Lower leg skin (tissue), 3 donors: ENCODE measurements at regions not wholly inside any gene's neighbourhood (a gene's known extent, or its start where the extent isn't known, plus 50 kb on each side); places are given as distances from the start of the nearest gene placed in this dataset.

Experiments used
- CTCF ChIP-seq, 3 donors: fragments of 450-650 bp; IDR thresholded peaks; one replicate each; pipeline ENCODE4 v1.5.1; 2016; ENCODE audit warnings: antibody characterized with exemption in 3 of 3, mild to moderate bottlenecking in 3 of 3, moderate library complexity in 2 of 3
- POLR2A ChIP-seq, 2 donors: fragments of 450-650 bp; IDR thresholded peaks; one replicate each; pipeline ENCODE4 v1.6.1; 2016 to 2017; ENCODE audit warnings: antibody characterized with exemption in 2 of 2, mild to moderate bottlenecking in 1 of 2, moderate library complexity in 1 of 2

- TF ChIP-seq CTCF (IDR thresholded peaks at IDR 0.05) (no peak), POLR2A (IDR thresholded peaks at IDR 0.05) (no peak)
Observed at GRCh38 chr4:11724731-11725130, 296.0 kb upstream of the HS3ST1 start.
